HG03342 (cell line): ENCODE measurements at regions not wholly inside any gene's neighbourhood (a gene's known extent, or its start where the extent isn't known, plus 50 kb on each side); places are given as distances from the start of the nearest gene placed in this dataset.

Source experiments
- ATAC-seq: cut with Tn5 transposase; IDR thresholded peaks from one replicate; pipeline ENCODE4 v1.9.1; 2021; ENCODE audit warnings: mild to moderate bottlenecking, moderate library complexity; ENCODE audit not compliant: unreplicated experiment

GRCh38 chr12:77724367-77724957, 106.2 kb upstream of the NAV3 start:
- ATAC-seq = peak; percentile 73

GRCh38 chr12:77723308-77723707, 107.4 kb upstream of the NAV3 start:
- ATAC-seq = no peak

GRCh38 chr12:77722536-77722935, 108.2 kb upstream of the NAV3 start:
- no peak for ATAC-seq

- peak; percentile 48 for ATAC-seq
Measured at GRCh38 chr12:77720258-77720657, 110.4 kb upstream of the NAV3 start.

- no peak for ATAC-seq
Measured at GRCh38 chr12:77710209-77710608, 120.5 kb upstream of the NAV3 start.

- ATAC-seq = no peak
Measured at GRCh38 chr12:77697126-77697525, 133.6 kb upstream of the NAV3 start.

- no peak for ATAC-seq
Measured at GRCh38 chr12:77696183-77696582, 134.5 kb upstream of the NAV3 start.

- ATAC-seq = no peak
Measured at GRCh38 chr12:77689510-77690086, 141.1 kb upstream of the NAV3 start.

GRCh38 chr12:77687321-77687720, 143.4 kb upstream of the NAV3 start:
- ATAC-seq = no peak

- no peak for ATAC-seq
Measured at GRCh38 chr12:77686760-77687159, 143.9 kb upstream of the NAV3 start.

GRCh38 chr12:77685901-77686300, 144.8 kb upstream of the NAV3 start:
- ATAC-seq = no peak

GRCh38 chr12:77685112-77685511, 145.6 kb upstream of the NAV3 start:
- ATAC-seq = peak; percentile 66

- no peak for ATAC-seq
Measured at GRCh38 chr12:77682488-77682887, 148.2 kb upstream of the NAV3 start.

- ATAC-seq = no peak
Measured at GRCh38 chr12:77681726-77682125, 149.0 kb upstream of the NAV3 start.

- no peak for ATAC-seq
Measured at GRCh38 chr12:77679686-77680085, 151.0 kb upstream of the NAV3 start.

GRCh38 chr12:77678621-77679020, 152.1 kb upstream of the NAV3 start:
- ATAC-seq = no peak

- ATAC-seq = no peak
Measured at GRCh38 chr12:77667101-77667500, 163.6 kb upstream of the NAV3 start.

GRCh38 chr12:77648716-77649115, 182.0 kb upstream of the NAV3 start:
- no peak for ATAC-seq

GRCh38 chr12:77645966-77646598, 184.6 kb upstream of the NAV3 start:
- ATAC-seq = peak; percentile 62

- no peak for ATAC-seq
Measured at GRCh38 chr12:77644915-77645605, 185.6 kb upstream of the NAV3 start.

GRCh38 chr12:77642246-77642645, 188.4 kb upstream of the NAV3 start:
- ATAC-seq = no peak

GRCh38 chr12:77640356-77640755, 190.3 kb upstream of the NAV3 start:
- no peak for ATAC-seq
